ENCODE measurements at regions not wholly inside any gene's neighbourhood (a gene's known extent, or its start where the extent isn't known, plus 50 kb on each side); places are given as distances from the start of the nearest gene placed in this dataset.

DNA sequence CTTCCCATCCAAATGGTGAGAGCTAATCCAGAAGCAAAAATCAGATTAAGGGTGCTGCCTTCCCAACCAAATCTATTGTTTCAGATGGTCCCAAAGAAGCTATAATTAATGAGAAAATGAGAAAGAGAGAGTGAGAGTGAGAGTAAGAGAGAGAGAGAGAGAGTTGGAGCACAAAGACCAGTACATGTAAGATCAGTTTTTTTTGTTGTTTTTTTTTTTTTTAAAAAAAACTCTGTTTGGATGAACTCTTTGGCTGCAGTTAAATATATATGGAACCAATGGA, 305.6 kb downstream of the PTEN start:
- TF ChIP-seq, protein P1, sequence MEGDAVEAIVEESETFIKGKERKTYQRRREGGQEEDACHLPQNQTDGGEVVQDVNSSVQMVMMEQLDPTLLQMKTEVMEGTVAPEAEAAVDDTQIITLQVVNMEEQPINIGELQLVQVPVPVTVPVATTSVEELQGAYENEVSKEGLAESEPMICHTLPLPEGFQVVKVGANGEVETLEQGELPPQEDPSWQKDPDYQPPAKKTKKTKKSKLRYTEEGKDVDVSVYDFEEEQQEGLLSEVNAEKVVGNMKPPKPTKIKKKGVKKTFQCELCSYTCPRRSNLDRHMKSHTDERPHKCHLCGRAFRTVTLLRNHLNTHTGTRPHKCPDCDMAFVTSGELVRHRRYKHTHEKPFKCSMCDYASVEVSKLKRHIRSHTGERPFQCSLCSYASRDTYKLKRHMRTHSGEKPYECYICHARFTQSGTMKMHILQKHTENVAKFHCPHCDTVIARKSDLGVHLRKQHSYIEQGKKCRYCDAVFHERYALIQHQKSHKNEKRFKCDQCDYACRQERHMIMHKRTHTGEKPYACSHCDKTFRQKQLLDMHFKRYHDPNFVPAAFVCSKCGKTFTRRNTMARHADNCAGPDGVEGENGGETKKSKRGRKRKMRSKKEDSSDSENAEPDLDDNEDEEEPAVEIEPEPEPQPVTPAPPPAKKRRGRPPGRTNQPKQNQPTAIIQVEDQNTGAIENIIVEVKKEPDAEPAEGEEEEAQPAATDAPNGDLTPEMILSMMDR (IDR thresholded peaks at IDR 0.05; ENCODE audit: low read depth, low read length) = no peak
- TF ChIP-seq EZH2phosphoT487 (IDR thresholded peaks at IDR 0.05; ENCODE audit: low read depth) = no peak
